GM21576 (cell line): ENCODE measurements at regions not wholly inside any gene's neighbourhood (a gene's known extent, or its start where the extent isn't known, plus 50 kb on each side); places are given as distances from the start of the nearest gene placed in this dataset.
"Not testable (repeated sequence)": the region's sequence is repeated elsewhere in the genome, so short reads cannot be mapped to it uniquely, and the experiment has no call there.

Experiments
- ATAC-seq: cut with Tn5 transposase; IDR thresholded peaks from one replicate; pipeline ENCODE4 v1.9.1; 2021; ENCODE audit warnings: mild to moderate bottlenecking, moderate library complexity; ENCODE audit not compliant: unreplicated experiment

DNA sequence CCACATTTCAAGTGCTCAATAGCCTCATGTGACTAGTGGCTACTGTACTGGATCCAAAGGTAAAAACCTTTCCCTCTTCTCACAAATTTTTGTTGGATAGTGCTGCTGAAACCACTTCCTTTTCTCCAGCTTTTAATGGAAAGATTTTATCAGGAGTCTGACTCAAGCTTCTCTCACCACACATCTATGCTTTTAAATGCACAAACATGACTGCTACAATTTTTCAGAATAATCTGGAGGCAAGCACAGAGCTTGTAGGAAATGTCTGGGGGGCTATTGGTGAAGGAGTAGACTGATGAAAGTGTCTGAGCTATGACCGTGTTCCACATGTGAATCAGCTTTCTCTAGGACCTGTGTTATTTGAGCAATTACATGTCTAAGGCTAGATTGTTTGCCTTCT is 101.1 kb upstream of the FAT3 start:
- no peak for ATAC-seq

DNA sequence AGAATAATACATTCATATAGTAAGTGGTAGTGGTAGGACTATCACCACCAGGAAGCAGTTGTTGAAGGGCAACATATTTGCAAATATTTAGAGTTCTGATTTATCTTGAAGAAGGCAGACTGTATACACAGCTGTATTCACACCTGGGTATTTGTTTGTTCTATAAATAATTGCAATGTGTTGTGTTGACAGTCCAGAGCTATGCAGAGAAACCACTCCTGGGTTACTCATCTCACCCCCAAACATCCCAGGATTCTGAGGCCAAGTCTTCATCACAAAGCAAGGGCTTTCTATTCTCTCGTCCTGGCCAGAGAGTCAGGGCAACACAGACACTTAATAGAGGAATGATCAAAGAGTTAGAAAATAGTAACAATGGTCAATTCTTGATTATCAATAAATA is 102.1 kb upstream of the FAT3 start:
- ATAC-seq = no peak

DNA sequence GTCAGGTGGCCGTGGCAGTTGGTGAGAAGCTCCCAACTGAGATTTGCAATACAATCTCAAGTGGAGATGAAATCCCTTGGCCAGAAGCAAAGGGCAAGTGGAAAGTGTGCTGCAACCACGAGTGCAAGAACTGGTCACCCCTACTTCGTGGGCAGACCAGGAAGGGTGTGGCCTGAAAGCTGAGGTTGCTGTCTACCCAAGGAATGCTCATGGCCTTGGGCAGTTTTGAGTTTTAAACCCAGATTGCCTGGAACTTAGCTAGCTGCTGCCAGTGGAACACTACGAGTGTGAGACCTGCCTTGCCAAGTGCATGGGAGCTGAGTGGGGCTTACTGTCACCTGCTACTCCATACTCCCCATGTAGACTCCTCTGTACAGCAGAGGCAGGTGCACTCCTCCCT is 113.3 kb upstream of the FAT3 start:
- no peak for ATAC-seq

DNA sequence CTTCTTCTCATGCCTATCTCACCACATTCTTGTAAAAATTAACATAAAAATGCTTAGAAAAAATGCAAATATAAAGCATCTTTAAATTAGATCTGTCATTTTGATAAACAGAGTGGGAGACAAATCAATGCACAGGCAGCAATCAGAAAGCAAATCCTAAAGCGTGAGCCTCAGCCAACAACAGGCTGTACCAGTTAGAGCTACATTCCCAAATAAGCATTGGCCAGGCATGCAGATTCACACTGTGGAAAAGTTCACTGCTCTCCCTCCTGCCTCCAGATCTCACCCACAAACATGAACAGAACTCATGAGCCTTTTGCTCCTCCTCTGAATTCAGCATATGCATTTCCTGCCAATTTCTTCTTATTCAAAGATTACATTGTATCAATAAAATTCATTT is 115.2 kb upstream of the FAT3 start:
- no peak for ATAC-seq

DNA sequence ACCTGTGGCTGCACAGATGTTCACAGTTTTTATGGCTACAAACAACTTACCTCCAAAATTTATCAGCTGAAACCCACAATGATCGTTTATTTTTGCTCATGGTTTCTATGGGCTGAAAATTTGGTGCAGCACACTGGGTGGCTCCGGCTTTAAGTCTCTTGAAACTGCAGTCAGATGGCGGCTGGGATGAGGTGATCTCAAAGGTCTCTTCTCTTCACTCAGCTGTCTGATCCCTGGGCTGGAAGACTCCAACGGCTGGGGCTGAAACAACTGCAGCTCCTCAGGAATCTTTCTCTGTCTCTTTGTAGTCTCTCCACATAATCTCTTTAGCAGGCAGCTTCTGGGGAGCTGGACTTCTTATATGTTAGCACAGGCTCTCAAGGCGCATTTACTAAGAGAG is 117.3 kb upstream of the FAT3 start:
- no peak for ATAC-seq

- no peak for ATAC-seq
Observed at GRCh38 chr11:92104349-92104748, 120.3 kb upstream of the FAT3 start.

DNA sequence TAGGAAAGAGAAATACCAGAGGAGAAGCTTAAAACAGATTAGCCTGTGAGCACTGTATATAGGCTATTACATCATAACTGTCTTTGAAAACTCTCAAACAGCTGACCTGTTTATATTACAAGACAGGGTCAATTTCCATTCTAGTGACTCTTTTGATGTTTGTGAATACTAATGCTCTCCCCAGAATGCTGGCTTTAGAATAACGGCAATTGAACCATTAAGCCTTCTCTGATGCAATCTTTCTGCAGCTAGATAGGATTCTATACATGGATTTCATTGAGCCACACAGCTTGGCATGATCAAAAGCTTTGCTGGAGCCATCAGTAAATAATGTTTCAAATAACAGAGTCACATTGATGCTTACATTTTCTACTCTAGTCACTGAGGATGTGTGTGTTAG is 122.7 kb upstream of the FAT3 start:
- no peak for ATAC-seq

GRCh38 chr11:92099183-92099582 is 125.4 kb upstream of the FAT3 start:
- ATAC-seq = no peak

- no peak for ATAC-seq
Observed at GRCh38 chr11:92098172-92098571, 126.4 kb upstream of the FAT3 start.

- no peak for ATAC-seq
Observed at GRCh38 chr11:92087725-92088537, 136.7 kb upstream of the FAT3 start.

GRCh38 chr11:92083123-92083522 is 141.5 kb upstream of the FAT3 start:
- no peak for ATAC-seq

DNA sequence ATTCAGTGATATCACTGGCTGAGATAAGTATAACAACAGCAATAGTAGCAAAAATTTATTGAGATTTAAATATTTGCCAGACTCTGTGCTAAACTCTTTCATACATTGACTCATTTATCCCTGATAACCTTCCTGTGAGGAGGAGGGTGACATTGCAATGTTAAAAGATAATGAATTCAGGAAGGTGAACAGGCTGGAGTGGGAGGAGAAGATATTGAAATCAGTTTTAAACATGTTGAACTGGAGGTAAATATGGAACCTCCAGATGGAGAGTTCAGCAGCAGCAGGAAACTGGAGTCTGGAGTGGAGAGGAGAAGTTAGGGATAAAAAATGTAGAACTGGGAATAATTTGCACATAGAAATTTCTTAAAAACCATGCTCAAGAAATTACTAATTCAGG is 142.0 kb upstream of the FAT3 start:
- no peak for ATAC-seq

DNA sequence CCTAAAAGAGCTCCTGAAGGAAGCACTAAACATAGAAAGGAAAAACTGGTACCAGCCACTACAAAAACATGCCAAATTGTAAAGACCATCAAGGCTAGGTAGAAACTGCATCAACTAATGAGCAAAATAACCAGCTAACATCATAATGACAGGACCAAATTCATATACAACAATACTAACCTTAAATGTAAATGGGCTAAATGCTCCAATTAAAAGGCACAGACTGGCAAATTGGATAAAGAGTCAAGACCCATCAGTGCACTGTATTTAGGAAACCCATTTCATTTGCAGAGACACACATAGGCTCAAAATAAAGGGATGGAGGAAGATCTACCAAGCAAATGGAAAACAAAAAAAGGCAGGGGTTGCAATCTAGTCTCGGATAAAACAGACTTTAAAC is 150.1 kb upstream of the FAT3 start:
- not testable (repeated sequence) for ATAC-seq

DNA sequence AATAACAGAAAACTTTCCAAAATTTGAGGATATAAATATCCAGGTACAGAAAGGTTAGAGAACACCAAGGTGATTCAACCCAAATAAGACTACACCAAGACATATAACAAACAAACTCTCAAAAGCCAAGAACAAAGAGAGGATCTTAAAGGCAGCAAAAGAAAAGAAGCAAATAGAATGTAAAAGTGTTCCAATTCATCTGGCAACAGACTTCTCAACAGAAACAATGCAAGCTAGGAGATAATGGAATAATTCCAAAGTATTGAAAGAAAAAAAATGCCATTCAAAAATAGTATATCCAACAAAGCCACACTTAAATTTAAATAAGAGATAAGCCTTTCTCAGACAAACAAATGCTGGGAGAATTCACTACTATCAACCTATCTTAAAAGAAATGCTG is 153.0 kb upstream of the FAT3 start:
- no peak for ATAC-seq

GRCh38 chr11:92070026-92070889 is 154.4 kb upstream of the FAT3 start:
- no peak for ATAC-seq

DNA sequence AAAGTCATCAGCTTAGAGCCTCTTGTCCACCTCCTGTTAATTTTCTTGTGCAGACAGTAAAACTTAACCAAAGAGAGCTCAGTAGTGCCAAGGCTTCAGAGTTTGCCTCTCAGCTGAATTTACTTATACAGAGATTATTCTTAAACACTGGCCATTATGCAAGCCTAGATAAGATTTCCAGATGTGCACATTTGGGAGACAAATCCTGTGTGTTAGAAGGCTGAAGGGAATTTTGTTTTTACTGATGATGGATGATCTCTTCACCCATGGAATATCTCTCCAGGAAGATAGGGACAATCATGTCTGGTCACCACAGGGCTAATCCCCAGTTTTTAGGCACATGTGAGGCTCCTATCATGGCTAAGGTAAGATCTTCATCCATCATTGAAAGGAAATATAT is 157.6 kb upstream of the FAT3 start:
- no peak for ATAC-seq

DNA sequence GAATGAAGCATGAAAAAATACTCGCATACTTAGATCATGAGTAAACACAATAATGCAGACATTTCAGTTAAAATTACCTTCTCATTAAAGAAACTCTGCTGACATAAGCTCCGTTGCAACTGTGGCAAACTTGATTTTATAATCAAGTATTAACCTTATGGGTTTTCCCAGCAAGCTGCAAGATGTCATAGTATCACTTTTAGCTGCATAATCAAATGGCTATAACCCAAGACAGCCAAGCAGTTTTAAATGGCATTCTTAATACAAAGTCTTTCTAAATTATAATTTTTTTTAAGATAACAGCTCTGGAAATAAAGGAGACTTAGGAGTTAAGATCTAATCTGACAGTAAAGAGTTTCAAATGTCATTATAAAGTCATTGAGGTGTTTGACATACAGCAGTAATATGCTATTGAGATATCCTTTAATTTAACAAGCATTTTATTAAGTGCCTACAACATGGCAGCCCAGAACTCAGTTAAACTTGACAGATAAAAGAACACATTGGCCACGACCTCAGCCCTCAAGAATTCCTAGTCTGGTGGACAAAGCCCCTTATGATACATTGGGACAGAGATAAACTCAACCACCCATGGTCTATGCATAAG is 163.1 kb upstream of the FAT3 start:
- ATAC-seq = no peak

- no peak for ATAC-seq
Observed at GRCh38 chr11:92057849-92058442, 166.7 kb upstream of the FAT3 start.

DNA sequence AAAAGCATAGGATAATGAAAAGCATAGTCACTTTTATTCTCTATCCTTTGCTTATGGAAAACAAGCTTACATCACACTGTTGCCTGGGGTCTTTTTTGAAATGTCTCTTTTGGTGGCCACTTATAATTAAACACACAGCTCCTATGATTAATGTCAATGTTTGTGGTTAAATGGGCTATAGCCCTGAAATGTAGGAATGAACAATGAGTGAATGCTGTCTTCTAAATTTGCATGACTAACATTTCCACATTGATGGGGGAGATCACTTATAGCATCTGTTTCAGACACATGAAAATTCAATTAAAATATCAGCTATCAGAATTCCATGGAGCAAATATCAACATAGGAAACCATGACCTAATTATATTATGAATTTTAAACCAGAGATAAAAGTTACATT is 171.4 kb upstream of the FAT3 start:
- ATAC-seq = no peak

GRCh38 chr11:92050305-92050704 is 174.3 kb upstream of the FAT3 start:
- ATAC-seq = no peak

- no peak for ATAC-seq
Observed at GRCh38 chr11:92048415-92048814, 176.2 kb upstream of the FAT3 start.
